K562 (cell line): ENCODE measurements at regions not wholly inside any gene's neighbourhood (a gene's known extent, or its start where the extent isn't known, plus 50 kb on each side); places are given as distances from the start of the nearest gene placed in this dataset.

Experiments used
- ATAC-seq: fragments of 200-7000 bp; cut with Tn5 transposase; 3 replicates; pipeline ENCODE4 v1.9.1; 2020; ENCODE audit warnings: moderate library complexity
- BruUV-seq: library from RNA; stranded (reverse); fragments of 400-500 nt; replicated peaks from 2 replicates; lab custom pipeline; 2021; lab: Mats Ljungman, UMichigan
- CTCF ChIA-PET: fragments of 300-600 bp; formaldehyde crosslinking; extraction: SDS; loops from one replicate; lab custom pipeline; 2021; ENCODE audit warnings: low intra/inter-chr PET ratio; lab: Yijun Ruan, JAX
- POLR2A ChIA-PET: fragments of 300-600, 350-650 bp; sonication (Branson Sonifier 250); formaldehyde crosslinking; extraction: SDS; loops from one replicate; lab custom pipeline; 2021; ENCODE audit warnings: antibody characterized with exemption, inconsistent platforms; lab: Yijun Ruan, JAX
- DNase-seq, 4 experiments: peaks; one replicate each; pipeline versions ENCODE4 v3.0.0 to v3.0.0-alpha.2; 2011 to 2018; ENCODE audit warnings: low spot score in 3 of 4, mixed read lengths in 3 of 4; ENCODE audit errors: extremely low read depth in 1 of 4
- FAIRE-seq: peaks from 2 replicates; lab custom pipeline; 2011; peaks lifted over from hg19 to GRCh38; lab: Jason Lieb, UNC
- H2AFZ ChIP-seq: 2 replicates; pipeline ENCODE4 v1.6.0; 2011; ENCODE audit warnings: low read depth, low read length, control low read depth, inconsistent platforms
- H3K27ac ChIP-seq: fragments of 200-600 bp; 3 replicates; pipeline ENCODE4 v1.8.0; 2011; ENCODE audit warnings: low read depth, mild to moderate bottlenecking, control low read depth, inconsistent platforms, low read length, moderate library complexity, mixed read lengths; ENCODE audit errors: extremely low read depth
- H3K27me3 ChIP-seq, 2 experiments: fragments of 300-600 bp in 1 of 2; 2 replicates in 1 of 2; 3 replicates in 1 of 2; pipeline versions ENCODE4 v1.6.0 to v1.8.0; 2011; ENCODE audit warnings: inconsistent platforms in 2 of 2, low read length in 2 of 2, mild to moderate bottlenecking in 1 of 2, mixed read lengths in 1 of 2, moderate library complexity in 1 of 2; ENCODE audit not compliant: control insufficient read depth in 2 of 2, insufficient read depth in 2 of 2
- H3K36me3 ChIP-seq: fragments of 300-600 bp; 3 replicates; pipeline ENCODE4 v1.8.0; 2011; ENCODE audit warnings: mild to moderate bottlenecking, low read length, inconsistent platforms; ENCODE audit not compliant: control insufficient read depth, insufficient read depth
- H3K4me1 ChIP-seq, 2 experiments: fragments of 200-600 bp in 1 of 2; replicated peaks in 1 of 2; 2 replicates in 1 of 2; 3 replicates in 1 of 2; pipeline versions ENCODE4 v1.5.1 to v1.8.0; 2011; ENCODE audit warnings: inconsistent platforms in 2 of 2, low read length in 2 of 2, mild to moderate bottlenecking in 1 of 2, mixed read lengths in 1 of 2, moderate library complexity in 1 of 2; ENCODE audit not compliant: control insufficient read depth in 2 of 2, insufficient read depth in 2 of 2
- H3K4me2 ChIP-seq: 2 replicates; pipeline ENCODE4 v1.6.1; 2011; ENCODE audit warnings: low read length, control low read depth, inconsistent platforms, mixed read lengths; ENCODE audit not compliant: insufficient read depth
- H3K4me3 ChIP-seq: fragments of 200-600 bp; sonication (generic), shearing (Covaris generic); 2 replicates; pipeline ENCODE4 v1.5.1; 2016; ENCODE audit warnings: control low read depth, inconsistent platforms
- H3K79me2 ChIP-seq: fragments of 200-600 bp; 3 replicates; pipeline ENCODE4 v1.8.0; 2011; ENCODE audit warnings: low read length, inconsistent platforms; ENCODE audit not compliant: control insufficient read depth, insufficient read depth
- H3K9ac ChIP-seq, 2 experiments: 2 replicates each; pipeline versions ENCODE4 v1.6.0 to v1.6.1; 2011; ENCODE audit warnings: low read depth in 2 of 2, low read length in 2 of 2, control low read depth in 1 of 2, inconsistent platforms in 1 of 2, mild to moderate bottlenecking in 1 of 2, mixed read lengths in 1 of 2; ENCODE audit not compliant: insufficient read depth in 1 of 2
- H3K9me1 ChIP-seq: one replicate; pipeline ENCODE4 v1.6.0; 2011; ENCODE audit warnings: inconsistent platforms, mild to moderate bottlenecking, low read length, moderate library complexity; ENCODE audit not compliant: control insufficient read depth, insufficient read depth
- H3K9me3 ChIP-seq: replicated peaks from 2 replicates; pipeline ENCODE4 v1.5.1; 2011; ENCODE audit warnings: low read depth, low read length, inconsistent platforms; ENCODE audit not compliant: control insufficient read depth, insufficient read depth
- H4K20me1 ChIP-seq: replicated peaks from 2 replicates; pipeline ENCODE4 v1.6.1; 2011; ENCODE audit warnings: low read length, inconsistent platforms, mixed read lengths; ENCODE audit not compliant: control insufficient read depth, insufficient read depth
- CEBPG ChIP-seq, 3 experiments: fragments of 200-800 bp in 1 of 3; sonication (Bioruptor generic) in 1 of 3; sonication (generic) in 1 of 3; formaldehyde crosslinking in 1 of 3; IDR thresholded peaks in 2 of 3; conservative IDR thresholded peaks in 1 of 3; 2 replicates each; pipeline versions ENCODE4 v1.6.1 to v1.8.0; 2016 to 2022; ENCODE audit warnings: missing compliant biosample characterization in 2 of 3, missing genetic modification characterization in 2 of 3, mild to moderate bottlenecking in 1 of 3, missing genetic modification reagents in 1 of 3
- GATAD2B ChIP-seq: fragments of 450-650 bp; IDR thresholded peaks from 2 replicates; pipeline ENCODE4 v1.6.1; 2017; ENCODE audit warnings: mild to moderate bottlenecking, borderline replicate concordance
- KAT2B ChIP-seq: IDR thresholded peaks from one replicate; pipeline ENCODE4 v1.6.1; 2012; ENCODE audit warnings: low read depth, mild to moderate bottlenecking, control low read depth, inconsistent platforms, low read length, moderate library complexity
- KDM1A ChIP-seq, 2 experiments: fragments of 450-650 bp; IDR thresholded peaks; 2 replicates each; pipeline ENCODE4 v1.6.1; 2016; ENCODE audit warnings: mild to moderate bottlenecking in 2 of 2
- L3MBTL2 ChIP-seq: fragments of 450-650 bp; IDR thresholded peaks from 2 replicates; pipeline ENCODE4 v1.6.1; 2016; ENCODE audit warnings: mild to moderate bottlenecking, moderate library complexity
- MEF2A ChIP-seq: IDR thresholded peaks from 2 replicates; pipeline ENCODE4 v1.6.1; 2011; ENCODE audit warnings: low read depth, mild to moderate bottlenecking, low read length, moderate library complexity; ENCODE audit not compliant: control insufficient read depth
- MITF ChIP-seq: IDR thresholded peaks from 2 replicates; pipeline ENCODE4 v1.6.1; 2014; ENCODE audit warnings: antibody characterized with exemption
- RHOXF2B ChIP-seq: fragments of 250-450 bp; sonication (Bioruptor Pico); conservative IDR thresholded peaks from 2 replicates; pipeline ENCODE4 v1.5.1; 2021
- TAF15 ChIP-seq: fragments of 200-400 bp; formaldehyde crosslinking; IDR thresholded peaks from 2 replicates; pipeline ENCODE4 v1.6.1; 2017; ENCODE audit warnings: mild to moderate bottlenecking, low read depth, low read length, moderate library complexity
- ZNF699 ChIP-seq: fragments of 250-450 bp; sonication (Bioruptor Pico); IDR thresholded peaks from 2 replicates; pipeline ENCODE4 v1.8.0; 2021; ENCODE audit warnings: mild to moderate bottlenecking, moderate library complexity; ENCODE audit not compliant: insufficient replicate concordance
- WGBS: fragments of 100-300 bp; shearing (Covaris generic); methylation state at CpG from one replicate; pipeline ENCODE4 v1.1.6; 2016; ENCODE audit warnings: low coverage, mixed read lengths; ENCODE audit not compliant: insufficient coverage; ENCODE audit errors: missing lambda C conversion rate; 5-methylcytosine and 5-hydroxymethylcytosine counted together
- in situ Hi-C: fragments of 300-500 bp; cut with MboI; formaldehyde crosslinking; loops from 4 replicates; pipeline ENCODE4 v1.15.0; 2018; ENCODE audit warnings: inconsistent platforms, mixed read lengths
- intact Hi-C: fragments of 100-400 bp; cut with micrococcal nuclease; formaldehyde crosslinking; loops from 2 replicates; pipeline ENCODE4 v1.14.2; 2022

DNA sequence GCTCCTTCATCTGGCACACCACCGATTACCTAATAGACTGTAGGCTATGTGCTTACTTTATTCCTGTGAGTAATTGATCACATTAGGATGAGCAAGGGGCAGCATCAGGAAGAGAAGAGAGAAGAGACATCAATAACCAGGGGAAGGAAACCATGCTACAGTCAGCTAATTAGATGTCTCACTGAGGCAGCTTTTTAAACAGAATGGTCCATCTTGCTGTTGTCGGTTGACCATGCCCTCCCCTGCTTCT, 278.4 kb downstream of the RPLP1 start:
- CTCF ChIA-PET = no interaction called here
- POLR2A ChIA-PET = no interaction called here
- intact Hi-C loops = no loop called here
- Histone ChIP-seq H3K27me3 (peaks cover 0 to 2% of the 10 kb centered on the region in 2 experiments; a peak in 3 of 5 replicates), H3K9me3 (no peaks in the 10 kb centered on the region), H3K36me3 (no peaks in the 10 kb centered on the region), H3K4me2 (no peak overlapping the region), H3K4me1 (no peaks in the 10 kb centered on the region), H3K27ac (no peak overlapping the region), H3K9me1 (no peaks in the 10 kb centered on the region), H3K4me3 (no peak overlapping the region), H4K20me1 (0 out of 2 replicates have a peak, but pooled peaks cover 3% of the 10 kb centered on the region), H3K9ac (no peak overlapping the region), H2AFZ (no peak overlapping the region), H3K79me2 (no peaks in the 10 kb centered on the region)
- 0% methylated on average over 2 of the region's 2 CpGs for WGBS
- in situ Hi-C loops = loop anchor here (25.0 kb wide), 1 partner anchor 756 kb away; no protein-coding TSS in a partner anchor
- TF ChIP-seq KAT2B (no peak), CEBPG (CRISPR knock-in tag; IDR thresholded peaks at IDR 0.05) (no peak), CEBPG (tag; conservative IDR thresholded peaks at IDR 0.05 in 1 of 2, IDR thresholded peaks at IDR 0.05 in 1 of 2) (no peak), MEF2A (no peak), TAF15 (no peak), L3MBTL2 (no peak), ZNF699 (CRISPR knock-in tag) (no peak), GATAD2B (no peak), MITF (no peak), RHOXF2B (CRISPR knock-in tag) (no peak), KDM1A (IDR thresholded peaks at IDR 0.05) (no peak)
- ATAC-seq = no peak
- DNase-seq = no peak
- no TSS peak for BruUV-seq
- FAIRE-seq = no peak
